HG02943 (cell line): ENCODE measurements at regions not wholly inside any gene's neighbourhood (a gene's known extent, or its start where the extent isn't known, plus 50 kb on each side); places are given as distances from the start of the nearest gene placed in this dataset.

Source experiments
- ATAC-seq: cut with Tn5 transposase; IDR thresholded peaks from one replicate; pipeline ENCODE4 v1.9.1; 2021; ENCODE audit warnings: mild to moderate bottlenecking, low read depth, moderate library complexity; ENCODE audit not compliant: unreplicated experiment

DNA sequence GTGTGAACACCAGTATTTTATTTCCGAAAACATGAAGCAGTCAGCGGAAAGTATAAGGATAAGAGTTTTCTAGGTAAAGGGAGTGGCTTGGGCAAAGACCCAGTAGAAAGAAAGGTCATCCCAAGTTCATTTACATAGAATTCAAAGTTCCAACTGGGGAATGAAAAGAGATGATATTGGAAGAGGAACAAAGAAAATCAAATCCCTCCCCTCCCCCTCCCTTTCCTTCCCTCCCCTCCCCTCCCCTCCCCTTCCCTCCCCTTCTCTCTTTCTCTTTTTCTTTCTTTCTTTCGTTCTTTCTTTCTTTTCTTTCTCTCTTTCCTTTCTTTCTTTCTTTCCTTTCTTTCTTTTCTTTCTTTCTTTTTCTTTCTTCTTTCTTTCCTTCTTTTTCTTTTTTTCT is 675.7 kb upstream of the NRXN1 start:
- ATAC-seq: no peak

GRCh38 chr2:51706220-51706619 is 674.3 kb upstream of the NRXN1 start:
- ATAC-seq: no peak

DNA sequence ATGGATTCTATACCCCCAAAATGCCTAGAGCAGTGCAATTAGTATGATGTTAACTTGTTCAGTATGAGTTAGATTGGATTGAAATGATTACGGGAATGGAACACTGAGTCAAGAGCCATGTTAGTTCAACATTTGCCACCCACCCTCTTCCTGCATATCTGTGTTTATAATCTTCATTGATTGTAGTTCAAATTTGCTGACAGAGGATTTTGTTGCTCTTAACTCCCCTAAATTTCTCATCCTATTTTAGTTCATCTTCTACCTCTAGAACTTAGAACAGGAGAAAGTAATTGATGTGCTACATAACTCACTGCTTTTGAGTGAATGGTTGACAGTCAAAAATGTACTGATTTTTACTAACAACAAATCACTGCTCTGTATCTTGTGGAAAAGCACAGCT is 673.5 kb upstream of the NRXN1 start:
- ATAC-seq: no peak

GRCh38 chr2:51698021-51698420 is 666.1 kb upstream of the NRXN1 start:
- no peak for ATAC-seq

- ATAC-seq: no peak
These were observed 665.2 kb upstream of the NRXN1 start for GRCh38 chr2:51697095-51697494.

DNA sequence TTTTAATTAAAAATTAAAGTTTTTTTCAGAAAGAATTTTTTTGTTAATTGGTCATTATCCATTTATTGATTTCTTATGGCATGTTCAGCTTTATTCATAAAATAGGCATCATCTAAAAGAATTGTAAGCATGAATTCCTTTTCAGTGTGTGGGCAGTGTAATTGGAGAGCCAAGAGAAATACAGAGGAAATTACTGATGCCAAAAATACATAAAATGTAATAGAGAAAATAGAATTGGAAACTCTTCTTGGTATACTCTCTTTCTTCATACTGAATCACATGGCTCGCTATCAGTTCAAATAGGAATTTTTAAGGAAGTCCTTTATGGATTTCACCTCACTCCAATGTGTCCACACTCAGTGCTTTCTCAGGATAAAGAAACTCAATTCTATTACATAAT is 663.6 kb upstream of the NRXN1 start:
- no peak for ATAC-seq

DNA sequence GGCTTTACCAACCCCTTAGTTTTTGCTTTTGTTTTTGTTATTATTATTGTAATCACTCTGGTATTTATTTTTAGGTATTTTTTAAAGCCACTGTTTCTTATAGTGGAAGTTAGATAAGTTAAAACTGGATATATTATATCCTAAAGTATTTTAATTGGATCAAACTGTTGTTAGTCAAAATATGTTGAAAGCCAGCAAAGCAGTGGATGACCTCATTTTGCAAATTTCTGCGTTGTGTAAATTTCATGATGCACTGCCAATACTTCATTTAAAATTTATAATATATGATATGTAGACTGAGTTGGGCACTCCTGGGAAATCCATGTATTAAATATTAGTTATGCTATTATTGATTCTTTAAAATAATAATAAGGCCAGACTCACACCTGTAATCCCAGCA is 661.7 kb upstream of the NRXN1 start:
- no peak for ATAC-seq

GRCh38 chr2:51681854-51682253 is 649.9 kb upstream of the NRXN1 start:
- no peak for ATAC-seq

GRCh38 chr2:51673628-51674027 is 641.7 kb upstream of the NRXN1 start:
- no peak for ATAC-seq

DNA sequence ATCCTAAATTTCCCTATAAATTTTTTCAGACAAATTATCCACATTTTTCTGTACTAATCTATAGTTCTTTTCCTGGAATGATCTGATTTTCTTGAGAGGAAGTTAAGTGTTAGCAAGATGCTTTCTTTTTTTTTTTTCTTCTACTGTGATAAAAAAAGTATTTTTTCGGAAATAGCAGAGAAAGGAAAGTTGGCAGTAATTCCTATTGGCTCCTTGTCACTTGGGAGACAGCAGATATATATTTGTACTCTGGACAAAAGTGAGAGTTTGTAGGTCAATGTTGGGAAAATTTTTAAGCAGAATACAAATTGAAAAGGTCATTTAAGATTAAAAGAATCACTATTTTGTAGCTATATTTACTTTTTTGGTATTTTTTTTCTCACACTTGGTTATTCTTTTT is 635.7 kb upstream of the NRXN1 start:
- ATAC-seq: no peak

DNA sequence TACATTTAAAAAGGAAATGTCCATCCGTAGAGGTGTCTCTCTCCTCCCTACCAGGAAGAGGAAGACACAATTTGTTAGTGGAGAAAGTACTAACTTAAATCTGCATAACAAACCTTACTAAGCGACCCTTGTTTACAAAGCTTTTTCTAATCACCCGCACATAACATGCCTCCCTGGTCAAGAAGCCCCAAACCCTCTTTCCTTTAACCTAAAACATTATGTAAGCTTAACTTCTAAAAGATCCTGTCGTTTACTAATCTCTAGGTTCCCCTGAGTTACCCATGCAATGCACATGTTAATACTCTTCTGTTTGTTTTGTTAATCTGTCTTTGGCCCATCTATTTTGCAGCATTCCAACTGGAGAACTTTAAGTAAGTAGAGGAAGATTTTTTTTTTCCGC is 630.3 kb upstream of the NRXN1 start:
- ATAC-seq: no peak

DNA sequence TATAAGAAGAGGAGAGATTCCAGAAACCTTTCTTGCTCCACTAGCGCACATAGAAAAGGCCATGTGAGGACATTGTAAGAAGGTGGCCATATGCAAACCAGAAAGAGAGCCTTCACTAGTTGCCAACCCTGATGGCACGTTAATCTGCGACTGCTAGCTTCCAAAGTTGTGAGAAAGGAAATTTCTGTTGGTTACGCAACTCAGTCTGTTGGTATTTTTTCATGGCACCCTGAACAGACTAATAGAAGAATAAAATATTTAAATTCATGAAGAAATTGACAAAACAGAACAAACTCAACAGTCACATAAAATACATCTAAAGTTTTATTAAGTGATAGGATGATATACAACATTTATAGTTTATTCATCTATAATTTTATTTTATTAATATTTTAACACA is 625.9 kb upstream of the NRXN1 start:
- ATAC-seq: no peak

- no peak for ATAC-seq
These were observed 618.8 kb upstream of the NRXN1 start for GRCh38 chr2:51650769-51651168.

- ATAC-seq: no peak
These were observed 617.4 kb upstream of the NRXN1 start for GRCh38 chr2:51649366-51649765.

- ATAC-seq: no peak
These were observed 606.9 kb upstream of the NRXN1 start for GRCh38 chr2:51638811-51639210.

DNA sequence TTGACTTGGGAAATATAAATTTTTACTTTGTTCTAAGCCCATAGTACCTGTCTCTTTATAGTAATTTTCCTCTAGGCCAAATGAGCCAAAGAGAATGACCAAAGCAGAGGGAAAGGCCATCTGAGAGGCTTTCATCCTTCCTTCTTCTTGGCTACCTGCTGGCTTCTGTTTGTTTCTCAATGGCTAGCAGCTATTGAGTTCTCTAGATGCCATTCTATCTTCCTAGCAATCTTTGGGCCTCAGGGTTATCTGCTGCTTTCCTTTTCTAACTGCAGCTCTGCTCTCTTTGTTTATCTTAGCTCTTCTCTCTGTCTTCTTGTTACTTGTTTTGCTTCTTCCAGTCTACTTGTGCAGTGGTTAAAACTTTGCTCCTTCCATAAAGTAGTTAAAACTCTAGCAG is 601.1 kb upstream of the NRXN1 start:
- no peak for ATAC-seq

DNA sequence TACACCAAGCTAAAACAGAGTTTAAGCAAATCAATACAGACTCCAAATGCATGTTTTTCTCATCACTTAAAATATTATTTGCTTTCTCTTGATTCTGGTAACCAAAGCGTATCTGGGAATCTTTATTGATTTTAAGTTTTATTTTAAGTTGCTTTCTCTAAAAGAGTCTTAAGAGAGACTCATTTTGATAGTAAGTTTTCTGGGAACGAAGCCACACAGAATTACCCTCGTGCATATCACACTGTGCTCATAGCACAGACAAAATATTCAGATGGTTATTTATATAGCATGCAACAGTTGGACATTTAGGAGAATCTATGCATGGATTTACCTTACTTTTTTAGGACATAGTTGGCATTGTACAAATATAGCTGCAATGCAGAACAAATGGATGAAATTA is 597.5 kb upstream of the NRXN1 start:
- ATAC-seq: no peak

- no peak for ATAC-seq
These were observed 597.0 kb upstream of the NRXN1 start for GRCh38 chr2:51628917-51629316.

- no peak for ATAC-seq
These were observed 593.1 kb upstream of the NRXN1 start for GRCh38 chr2:51624995-51625394.

- ATAC-seq: no peak
These were observed 588.9 kb upstream of the NRXN1 start for GRCh38 chr2:51620796-51621195.

DNA sequence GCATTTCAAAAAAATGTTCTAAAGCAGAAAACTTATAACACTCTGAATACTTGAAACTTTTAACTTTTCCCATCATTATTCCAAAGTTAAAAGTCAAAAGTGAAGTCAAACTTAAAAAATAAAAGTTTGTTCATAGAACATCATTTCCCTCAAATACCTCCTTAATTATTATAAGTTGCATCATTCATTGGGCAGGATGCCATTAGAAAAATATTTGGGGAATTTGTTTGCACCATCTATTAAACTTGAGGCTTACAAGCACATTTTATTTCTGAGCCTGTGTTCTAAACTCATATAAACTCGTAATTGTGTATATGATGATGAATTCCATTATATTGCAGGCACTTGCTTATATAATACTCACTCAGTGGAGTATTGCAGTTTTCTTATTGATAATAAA is 588.0 kb upstream of the NRXN1 start:
- no peak for ATAC-seq

DNA sequence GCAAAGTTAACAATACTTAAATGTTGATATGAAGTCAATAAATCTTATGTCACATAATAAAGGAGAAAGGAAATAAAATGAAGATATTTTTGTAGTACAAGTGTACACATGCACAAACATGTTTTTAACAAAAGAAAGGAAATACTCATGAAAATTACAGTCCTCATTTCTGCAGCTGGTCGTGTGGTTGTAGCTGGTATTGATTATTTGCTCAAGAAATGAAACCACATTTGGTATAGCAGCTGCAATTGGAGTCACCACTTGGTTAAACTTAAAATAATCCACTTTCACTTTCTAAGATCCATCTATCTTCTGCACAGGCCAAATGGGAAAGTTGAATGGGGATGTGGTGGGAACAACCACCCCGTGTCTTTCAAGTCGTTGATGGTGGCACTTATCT is 580.5 kb upstream of the NRXN1 start:
- ATAC-seq: no peak

GRCh38 chr2:51601706-51602105 is 569.8 kb upstream of the NRXN1 start:
- no peak for ATAC-seq

- ATAC-seq: no peak
These were observed 565.2 kb upstream of the NRXN1 start for GRCh38 chr2:51597086-51597485.
